H1 (cell line): ENCODE measurements at regions not wholly inside any gene's neighbourhood (a gene's known extent, or its start where the extent isn't known, plus 50 kb on each side); places are given as distances from the start of the nearest gene placed in this dataset.

Experiments used
- CTCF ChIA-PET: fragments of 300-600 bp; sonication (Branson Sonifier 250); formaldehyde crosslinking; loops from one replicate; lab custom pipeline; 2021; ENCODE audit not compliant: partially characterized antibody; lab: Charles Lee
- POLR2A ChIA-PET: fragments of 300-600 bp; sonication (Branson Sonifier 250); formaldehyde crosslinking; loops from one replicate; lab custom pipeline; 2021; ENCODE audit warnings: inconsistent platforms; ENCODE audit not compliant: partially characterized antibody; lab: Charles Lee
- DNase-seq, 2 experiments: peaks; one replicate each; pipeline versions ENCODE4 v3.0.0 to v3.0.0-alpha.2; 2010 to 2022; ENCODE audit warnings: low spot score in 2 of 2, low read depth in 1 of 2, mixed read lengths in 1 of 2
- FAIRE-seq: peaks from 2 replicates; lab custom pipeline; 2011; peaks lifted over from hg19 to GRCh38; lab: Jason Lieb, UNC
- H2AFZ ChIP-seq: 2 replicates; pipeline ENCODE4 v1.8.1; 2012; ENCODE audit warnings: low read length, inconsistent platforms
- H2AK5ac ChIP-seq: 2 replicates; pipeline ENCODE4 v1.6.1; 2013; ENCODE audit warnings: low read depth, low read length
- H2BK120ac ChIP-seq: replicated peaks from 2 replicates; pipeline ENCODE3; 2013; ENCODE audit warnings: low read depth, low read length, inconsistent platforms
- H2BK12ac ChIP-seq: 2 replicates; pipeline ENCODE4 v1.6.1; 2013; ENCODE audit warnings: low read depth, low read length
- H2BK15ac ChIP-seq: 2 replicates; pipeline ENCODE4 v1.6.1; 2013; ENCODE audit warnings: low read length
- H2BK20ac ChIP-seq: 2 replicates; pipeline ENCODE4 v1.6.1; 2013; ENCODE audit warnings: low read length
- H2BK5ac ChIP-seq: 2 replicates; pipeline ENCODE4 v1.6.1; 2013; ENCODE audit warnings: low read depth, low read length
- H3K14ac ChIP-seq: 2 replicates; pipeline ENCODE4 v1.6.1; 2013; ENCODE audit warnings: inconsistent platforms; ENCODE audit not compliant: insufficient read length
- H3K18ac ChIP-seq: 2 replicates; pipeline ENCODE4 v1.6.1; 2013; ENCODE audit warnings: low read length; ENCODE audit errors: extremely low read depth
- H3K23ac ChIP-seq: 2 replicates; pipeline ENCODE4 v1.6.1; 2013; ENCODE audit warnings: inconsistent platforms; ENCODE audit not compliant: insufficient read length
- H3K23me2 ChIP-seq: 2 replicates; pipeline ENCODE4 v1.6.1; 2013; ENCODE audit warnings: low read depth, low read length
- H3K27ac ChIP-seq: 2 replicates; pipeline ENCODE4 v1.6.1; 2011; ENCODE audit warnings: low read depth, low read length, inconsistent platforms
- H3K27me3 ChIP-seq, 4 experiments: replicated peaks in 1 of 4; 1 replicate in 1 of 4; 2 replicates in 3 of 4; pipeline versions ENCODE4 v1.6.1 to v1.8.1; 2011 to 2013; ENCODE audit warnings: low read length in 3 of 4, mild to moderate bottlenecking in 3 of 4, inconsistent platforms in 2 of 4, mixed read lengths in 2 of 4, moderate library complexity in 1 of 4; ENCODE audit not compliant: control insufficient read depth in 3 of 4, insufficient read depth in 3 of 4; ENCODE audit errors: extremely low read depth in 1 of 4
- H3K36me3 ChIP-seq, 4 experiments: 2 replicates each; pipeline versions ENCODE4 v1.6.1 to v1.8.1; 2011 to 2013; ENCODE audit warnings: mild to moderate bottlenecking in 4 of 4, low read length in 3 of 4, moderate library complexity in 2 of 4, control low read depth in 1 of 4, inconsistent platforms in 1 of 4; ENCODE audit not compliant: insufficient read depth in 4 of 4, control insufficient read depth in 2 of 4
- H3K4ac ChIP-seq: replicated peaks from 2 replicates; pipeline ENCODE3; 2013; ENCODE audit warnings: low read length, low read depth, mixed read lengths, inconsistent platforms; ENCODE audit not compliant: insufficient read length
- H3K4me1 ChIP-seq, 4 experiments: replicated peaks in 1 of 4; 1 replicate in 1 of 4; 2 replicates in 3 of 4; pipeline versions ENCODE4 v1.6.1 to v1.8.1; 2011 to 2013; ENCODE audit warnings: low read length in 3 of 4, inconsistent platforms in 2 of 4, mixed read lengths in 1 of 4; ENCODE audit not compliant: insufficient read depth in 4 of 4, control insufficient read depth in 3 of 4
- H3K4me2 ChIP-seq, 2 experiments: 2 replicates each; pipeline versions ENCODE4 v1.6.1 to v1.8.1; 2011 to 2013; ENCODE audit warnings: low read depth in 2 of 2, low read length in 2 of 2, control low read depth in 1 of 2, inconsistent platforms in 1 of 2, mild to moderate bottlenecking in 1 of 2; ENCODE audit not compliant: insufficient read depth in 1 of 2
- H3K4me3 ChIP-seq, 4 experiments: fragments of 200-600, 300-600 bp in 1 of 4; sonication (generic), shearing (Covaris generic), sonication (Bioruptor Twin) in 1 of 4; 2 replicates each; pipeline versions ENCODE4 v1.5.1 to v1.8.1; 2011 to 2016; ENCODE audit warnings: low read length in 4 of 4, low read depth in 3 of 4, control low read depth in 2 of 4, inconsistent platforms in 2 of 4, mild to moderate bottlenecking in 2 of 4, mixed read lengths in 1 of 4, moderate library complexity in 1 of 4; ENCODE audit not compliant: insufficient read depth in 2 of 4; ENCODE audit errors: extremely low read depth in 1 of 4
- H3K56ac ChIP-seq: replicated peaks from 2 replicates; pipeline ENCODE3; 2013; ENCODE audit warnings: low read depth, mild to moderate bottlenecking, mixed read lengths, low read length, inconsistent platforms; ENCODE audit not compliant: insufficient read length
- H3K79me1 ChIP-seq: 2 replicates; pipeline ENCODE4 v1.6.1; 2013; ENCODE audit warnings: low read depth, low read length, control low read depth
- H3K79me2 ChIP-seq, 2 experiments: 2 replicates each; pipeline versions ENCODE4 v1.6.1 to v1.8.1; 2012 to 2013; ENCODE audit warnings: low read length in 2 of 2, mild to moderate bottlenecking in 2 of 2, inconsistent platforms in 1 of 2; ENCODE audit not compliant: insufficient read depth in 2 of 2, control insufficient read depth in 1 of 2
- H3K9ac ChIP-seq, 4 experiments: replicated peaks in 1 of 4; 1 replicate in 1 of 4; 2 replicates in 3 of 4; pipeline versions ENCODE4 v1.6.1 to v1.8.1; 2011 to 2013; ENCODE audit warnings: low read depth in 3 of 4, low read length in 3 of 4, control low read depth in 2 of 4, mild to moderate bottlenecking in 2 of 4, moderate library complexity in 2 of 4, inconsistent platforms in 1 of 4; ENCODE audit errors: extremely low read depth in 1 of 4
- H3K9me3 ChIP-seq, 2 experiments: 2 replicates each; pipeline versions ENCODE4 v1.6.1 to v1.8.1; 2012 to 2013; ENCODE audit warnings: mild to moderate bottlenecking in 2 of 2, moderate library complexity in 2 of 2, control low read depth in 1 of 2, inconsistent platforms in 1 of 2, low read depth in 1 of 2, low read length in 1 of 2, mixed read lengths in 1 of 2; ENCODE audit not compliant: insufficient read depth in 2 of 2
- H4K20me1 ChIP-seq, 2 experiments: replicated peaks in 1 of 2; 2 replicates each; pipeline versions ENCODE3 to v1.8.1; 2011 to 2013; ENCODE audit warnings: inconsistent platforms in 2 of 2, low read length in 2 of 2, mild to moderate bottlenecking in 1 of 2; ENCODE audit not compliant: insufficient read depth in 2 of 2, control insufficient read depth in 1 of 2
- H4K5ac ChIP-seq: 2 replicates; pipeline ENCODE4 v1.6.1; 2013; ENCODE audit warnings: low read length, low read depth, mixed read lengths, inconsistent platforms; ENCODE audit not compliant: insufficient read length
- H4K8ac ChIP-seq: 2 replicates; pipeline ENCODE4 v1.8.0; 2013; ENCODE audit warnings: mild to moderate bottlenecking, moderate library complexity, low read length, inconsistent platforms; ENCODE audit not compliant: insufficient read depth; ENCODE audit errors: extremely low read depth
- H4K91ac ChIP-seq: replicated peaks from 2 replicates; pipeline ENCODE3; 2013; ENCODE audit warnings: low read length, mixed read lengths, inconsistent platforms; ENCODE audit not compliant: insufficient read length
- BCL11A ChIP-seq, 2 experiments: IDR thresholded peaks; one replicate each; pipeline ENCODE4 v1.6.1; 2011; ENCODE audit warnings: low read depth in 2 of 2, low read length in 2 of 2, mild to moderate bottlenecking in 2 of 2
- BRCA1 ChIP-seq: IDR thresholded peaks from 2 replicates; pipeline ENCODE4 v1.6.1; 2012; ENCODE audit warnings: low read depth, low read length, improper control_type of control experiment
- CREB1 ChIP-seq: IDR thresholded peaks from 2 replicates; pipeline ENCODE4 v1.6.1; 2012; ENCODE audit warnings: inconsistent platforms
- GABPA ChIP-seq: IDR thresholded peaks from 2 replicates; pipeline ENCODE4 v1.6.1; 2011; ENCODE audit warnings: mild to moderate bottlenecking, low read length, moderate library complexity, borderline replicate concordance; ENCODE audit not compliant: insufficient read depth
- HDAC2 ChIP-seq, 2 experiments: fragments of 300-600 bp in 1 of 2; sonication (generic) in 1 of 2; IDR thresholded peaks; 2 replicates each; pipeline ENCODE4 v1.6.1; 2011 to 2012; ENCODE audit warnings: low read depth in 2 of 2, low read length in 2 of 2, mild to moderate bottlenecking in 2 of 2, moderate library complexity in 2 of 2, borderline replicate concordance in 1 of 2, inconsistent platforms in 1 of 2
- JUND ChIP-seq: IDR thresholded peaks from 2 replicates; pipeline ENCODE4 v1.6.1; 2011; ENCODE audit warnings: mild to moderate bottlenecking, improper control_type of control experiment, low read length
- KDM1A ChIP-seq: fragments of 200-600, 300-600 bp; sonication (generic); IDR thresholded peaks from 2 replicates; pipeline ENCODE4 v1.7.1; 2016; ENCODE audit warnings: mild to moderate bottlenecking, low read length, borderline replicate concordance
- KDM5A ChIP-seq: fragments of 200-600 bp; IDR thresholded peaks from 2 replicates; pipeline ENCODE4 v1.7.1; 2012; ENCODE audit warnings: mild to moderate bottlenecking, low read length, inconsistent platforms, mixed read lengths
- POLR2AphosphoS5 ChIP-seq: IDR thresholded peaks from 2 replicates; pipeline ENCODE4 v1.6.1; 2011; ENCODE audit warnings: low read depth, low read length
- POU5F1 ChIP-seq: IDR thresholded peaks from 2 replicates; pipeline ENCODE4 v1.6.1; 2011; ENCODE audit warnings: low read depth, mild to moderate bottlenecking, low read length, moderate library complexity
- SAP30 ChIP-seq: fragments of 300-600 bp; sonication (generic); IDR thresholded peaks from 2 replicates; pipeline ENCODE4 v1.7.1; 2012; ENCODE audit warnings: low read length, moderate library complexity, mild to moderate bottlenecking, inconsistent platforms; ENCODE audit not compliant: insufficient read depth, insufficient replicate concordance
- SIX5 ChIP-seq: IDR thresholded peaks from 2 replicates; pipeline ENCODE4 v1.6.1; 2011; ENCODE audit warnings: mild to moderate bottlenecking, low read depth, low read length
- SP4 ChIP-seq: IDR thresholded peaks from 2 replicates; pipeline ENCODE4 v1.6.1; 2012; ENCODE audit warnings: low read length, inconsistent platforms
- SUZ12 ChIP-seq: fragments of 200-600 bp; sonication (generic); IDR thresholded peaks from 2 replicates; pipeline ENCODE4 v1.6.1; 2012; ENCODE audit warnings: mild to moderate bottlenecking, inconsistent platforms, low read length, moderate library complexity, mixed read lengths
- ZNF274 ChIP-seq: IDR thresholded peaks from 2 replicates; pipeline ENCODE4 v1.7.0; 2012; ENCODE audit warnings: low read length, borderline replicate concordance; ENCODE audit errors: extremely low read depth
- WGBS, 2 experiments: shearing (Covaris generic) in 1 of 2; methylation state at CpG; one replicate each; pipeline versions ENCODE4 v1.1.6 to v1.1.7; 2013 to 2015; ENCODE audit warnings: low lambda C conversion rate in 2 of 2, mixed read lengths in 2 of 2, inconsistent platforms in 1 of 2, low coverage in 1 of 2, missing lambda C conversion rate in 1 of 2; ENCODE audit not compliant: insufficient replicate concordance in 2 of 2, insufficient coverage in 1 of 2, insufficient read length in 1 of 2; ENCODE audit errors: extremely low coverage in 1 of 2, missing lambda C conversion rate in 1 of 2; 5-methylcytosine and 5-hydroxymethylcytosine counted together
- TF ChIP-seq, protein P1 (sequence below): IDR thresholded peaks from 2 replicates; pipeline ENCODE4 v1.6.1; 2012; ENCODE audit warnings: inconsistent platforms

- Histone ChIP-seq H4K91ac (peak overlapping the region; percentile 75), H3K14ac (no peak overlapping the region), H3K36me3 (no peaks in the 10 kb centered on the region), H3K27ac (no peak overlapping the region), H3K4me1 (peaks cover 0 to 2% (median under 1%) of the 10 kb centered on the region in 4 experiments; a peak in 1 of 7 replicates), H2BK20ac (no peak overlapping the region), H2AK5ac (peak overlapping the region; percentile 90; the same call in 1 of the 2 replicates), H3K23ac (no peak overlapping the region), H3K79me1 (no peaks in the 10 kb centered on the region), H3K18ac (peak overlapping the region; percentile 34; the same call in 1 of the 2 replicates), H4K8ac (no peak overlapping the region), H4K20me1 (peaks cover 0 to 2% of the 10 kb centered on the region in 2 experiments), H3K9ac (no peak overlapping the region), H2BK120ac (no peak overlapping the region), H2BK12ac (no peak overlapping the region), H3K27me3 (no peaks in the 10 kb centered on the region), H3K9me3 (no peaks in the 10 kb centered on the region), H3K79me2 (no peaks in the 10 kb centered on the region), H3K23me2 (no peaks in the 10 kb centered on the region), H2BK15ac (no peak overlapping the region), H2BK5ac (no peak overlapping the region), H3K4ac (no peak overlapping the region), H4K5ac (no peak overlapping the region), H3K4me3 (no peak overlapping the region), H3K56ac (no peak overlapping the region), H3K4me2 (no peak overlapping the region), H2AFZ (no peak overlapping the region)
- no peak for DNase-seq
- TF ChIP-seq SIX5 (no peak), POLR2AphosphoS5 (no peak), BRCA1 (no peak), KDM5A (no peak), CREB1 (no peak), SP4 (no peak), HDAC2 (IDR thresholded peaks at IDR 0.05; ENCODE audit: borderline replicate concordance in 1 of 2, low read depth in 2 of 2, low read length in 2 of 2) (no peak), ZNF274 (no peak), JUND (no peak), KDM1A (no peak), BCL11A (IDR thresholded peaks at IDR 0.05; ENCODE audit: low read depth in 2 of 2, low read length in 2 of 2) (no peak), GABPA (no peak), POU5F1 (no peak), SAP30 (no peak), SUZ12 (no peak)
- TF ChIP-seq, protein P1, sequence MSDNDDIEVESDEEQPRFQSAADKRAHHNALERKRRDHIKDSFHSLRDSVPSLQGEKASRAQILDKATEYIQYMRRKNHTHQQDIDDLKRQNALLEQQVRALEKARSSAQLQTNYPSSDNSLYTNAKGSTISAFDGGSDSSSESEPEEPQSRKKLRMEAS: no peak
- ChIA-PET CTCF (no interaction called here), POLR2A (no interaction called here)
- WGBS, 2 experiments: 98% methylated on average over 3 of the region's 3 CpGs; no CpG with 5 or more reads in 1 of the 2 experiments
- FAIRE-seq: no peak
Observed at GRCh38 chr9:74044844-74045243, 452.3 kb upstream of the RORB start.
